B cell (primary cell): ENCODE measurements at regions not wholly inside any gene's neighbourhood (a gene's known extent, or its start where the extent isn't known, plus 50 kb on each side); places are given as distances from the start of the nearest gene placed in this dataset.

Experiments
- EZH2 ChIP-seq: IDR thresholded peaks from 2 replicates; pipeline ENCODE4 v1.6.1; 2012; ENCODE audit warnings: borderline replicate concordance, low read depth, mild to moderate bottlenecking, moderate library complexity, low read length; ENCODE audit not compliant: insufficient read depth, poor library complexity, severe bottlenecking
- TF ChIP-seq, protein P1 (sequence below): fragments of 200-600 bp; IDR thresholded peaks from one replicate; pipeline ENCODE4 v1.8.0; 2022; ENCODE audit warnings: antibody characterized with exemption, mild to moderate bottlenecking

DNA sequence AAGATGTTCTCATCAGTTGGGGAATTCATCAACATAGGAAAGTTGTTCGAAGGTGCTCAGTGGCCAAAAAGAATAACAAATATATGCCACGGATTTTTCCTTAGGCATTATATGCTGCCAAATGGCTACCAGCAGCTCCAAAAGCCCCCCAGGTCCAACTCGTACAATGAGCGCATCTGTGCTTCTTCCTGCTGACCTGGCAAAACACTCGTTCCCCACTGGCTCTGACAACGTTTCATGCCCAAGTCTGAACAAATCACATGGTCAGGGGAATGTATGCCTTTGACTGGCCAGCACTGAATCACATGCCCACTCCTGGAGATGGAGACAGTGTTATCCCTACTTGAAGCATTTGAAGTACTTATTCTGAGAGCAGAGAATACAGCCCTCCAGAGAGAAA, 59.9 kb upstream of the SPP1 start:
- TF ChIP-seq, protein P1, sequence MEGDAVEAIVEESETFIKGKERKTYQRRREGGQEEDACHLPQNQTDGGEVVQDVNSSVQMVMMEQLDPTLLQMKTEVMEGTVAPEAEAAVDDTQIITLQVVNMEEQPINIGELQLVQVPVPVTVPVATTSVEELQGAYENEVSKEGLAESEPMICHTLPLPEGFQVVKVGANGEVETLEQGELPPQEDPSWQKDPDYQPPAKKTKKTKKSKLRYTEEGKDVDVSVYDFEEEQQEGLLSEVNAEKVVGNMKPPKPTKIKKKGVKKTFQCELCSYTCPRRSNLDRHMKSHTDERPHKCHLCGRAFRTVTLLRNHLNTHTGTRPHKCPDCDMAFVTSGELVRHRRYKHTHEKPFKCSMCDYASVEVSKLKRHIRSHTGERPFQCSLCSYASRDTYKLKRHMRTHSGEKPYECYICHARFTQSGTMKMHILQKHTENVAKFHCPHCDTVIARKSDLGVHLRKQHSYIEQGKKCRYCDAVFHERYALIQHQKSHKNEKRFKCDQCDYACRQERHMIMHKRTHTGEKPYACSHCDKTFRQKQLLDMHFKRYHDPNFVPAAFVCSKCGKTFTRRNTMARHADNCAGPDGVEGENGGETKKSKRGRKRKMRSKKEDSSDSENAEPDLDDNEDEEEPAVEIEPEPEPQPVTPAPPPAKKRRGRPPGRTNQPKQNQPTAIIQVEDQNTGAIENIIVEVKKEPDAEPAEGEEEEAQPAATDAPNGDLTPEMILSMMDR: no peak
- TF ChIP-seq EZH2: no peak
